ENCODE measurements at regions not wholly inside any gene's neighbourhood (a gene's known extent, or its start where the extent isn't known, plus 50 kb on each side); places are given as distances from the start of the nearest gene placed in this dataset.

DNA sequence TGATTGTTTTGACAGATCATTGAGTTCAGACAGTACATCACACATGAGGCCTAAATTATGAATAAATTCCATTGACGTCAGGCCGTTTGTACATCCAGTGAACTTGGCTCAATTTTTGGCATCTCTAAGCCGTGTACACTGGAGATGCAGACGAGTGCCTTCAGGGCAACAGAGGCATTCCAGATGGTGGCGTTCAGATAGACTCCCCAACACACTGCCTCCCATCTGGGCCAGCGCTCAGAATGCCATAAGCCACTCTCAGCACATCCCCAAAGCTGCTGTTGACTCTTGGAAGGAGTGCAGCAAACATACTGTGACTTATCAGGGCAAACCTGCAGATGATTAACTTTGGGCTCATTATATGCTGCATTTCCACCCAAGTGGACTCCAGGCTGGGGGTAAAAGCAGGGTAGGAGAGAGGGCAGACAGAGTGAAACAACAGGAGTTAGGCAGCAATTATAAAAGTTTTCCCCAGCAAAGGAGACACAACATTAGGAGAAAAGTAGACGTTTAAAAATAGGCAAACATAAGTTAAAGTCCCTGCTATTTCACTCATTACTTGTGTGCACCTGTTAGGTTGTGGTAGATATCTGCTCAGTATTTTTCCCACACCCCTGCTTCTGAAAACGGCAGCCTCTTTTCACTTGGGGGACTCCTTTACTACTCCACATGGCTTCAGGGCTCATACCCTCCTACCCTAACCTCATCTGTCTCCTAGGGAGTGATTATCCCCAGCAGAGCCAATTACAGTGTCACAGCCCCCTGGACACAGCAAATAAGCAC, 60.2 kb upstream of the PDE3B start:
- CTCF ChIA-PET (ENCODE audit: unreplicated experiment), result no interaction called here
- no peak overlapping the region for H3K4me2 ChIP-seq (ENCODE audit: low read length)
- no peak overlapping the region for H3K27ac ChIP-seq (ENCODE audit: low read depth, low read length, poor library complexity, severe bottlenecking)
- no peaks in the 10 kb centered on the region for H3K79me2 ChIP-seq (ENCODE audit: insufficient read depth, low read depth, low read length)
- POLR2A ChIA-PET, result interaction anchor here (0.5 to 0.8 kb wide), 2 partner anchors 10 to 17 kb away, joined by 3 to 4 read pairs; no protein-coding TSS in a partner anchor
- 0 out of 2 replicates have a peak overlapping the region, but pooled peaks have one; percentile 10 for H2AFZ ChIP-seq (ENCODE audit: low read length)
- peaks cover 7% of the 10 kb centered on the region for H3K4me1 ChIP-seq (ENCODE audit: insufficient read depth, low read length, poor library complexity, severe bottlenecking)
- 0 out of 2 replicates have a peak, but pooled peaks cover 4% of the 10 kb centered on the region for H3K36me3 ChIP-seq (ENCODE audit: insufficient read depth, low read length)
- no peak for TF ChIP-seq EZH2phosphoT487 (IDR thresholded peaks at IDR 0.05; ENCODE audit: borderline replicate concordance, low read depth, low read length)
- TF ChIP-seq, protein P1, sequence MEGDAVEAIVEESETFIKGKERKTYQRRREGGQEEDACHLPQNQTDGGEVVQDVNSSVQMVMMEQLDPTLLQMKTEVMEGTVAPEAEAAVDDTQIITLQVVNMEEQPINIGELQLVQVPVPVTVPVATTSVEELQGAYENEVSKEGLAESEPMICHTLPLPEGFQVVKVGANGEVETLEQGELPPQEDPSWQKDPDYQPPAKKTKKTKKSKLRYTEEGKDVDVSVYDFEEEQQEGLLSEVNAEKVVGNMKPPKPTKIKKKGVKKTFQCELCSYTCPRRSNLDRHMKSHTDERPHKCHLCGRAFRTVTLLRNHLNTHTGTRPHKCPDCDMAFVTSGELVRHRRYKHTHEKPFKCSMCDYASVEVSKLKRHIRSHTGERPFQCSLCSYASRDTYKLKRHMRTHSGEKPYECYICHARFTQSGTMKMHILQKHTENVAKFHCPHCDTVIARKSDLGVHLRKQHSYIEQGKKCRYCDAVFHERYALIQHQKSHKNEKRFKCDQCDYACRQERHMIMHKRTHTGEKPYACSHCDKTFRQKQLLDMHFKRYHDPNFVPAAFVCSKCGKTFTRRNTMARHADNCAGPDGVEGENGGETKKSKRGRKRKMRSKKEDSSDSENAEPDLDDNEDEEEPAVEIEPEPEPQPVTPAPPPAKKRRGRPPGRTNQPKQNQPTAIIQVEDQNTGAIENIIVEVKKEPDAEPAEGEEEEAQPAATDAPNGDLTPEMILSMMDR (conservative IDR thresholded peaks at IDR 0.05; ENCODE audit: low read length), result no peak
- H3K9me2 ChIP-seq (ENCODE audit: insufficient read depth, low read length), result no peaks in the 10 kb centered on the region
- H3K4me3 ChIP-seq (ENCODE audit: low read depth, low read length, poor library complexity, severe bottlenecking), result no peak overlapping the region
- BruUV-seq (replicated peaks), result no TSS peak
- no peak for DNase-seq (ENCODE audit: low spot score)
- peaks cover 4% of the 10 kb centered on the region; the same call in 1 of the 2 replicates for H3K9me3 ChIP-seq (ENCODE audit: low read length)
- no peaks in the 10 kb centered on the region for H4K20me1 ChIP-seq (ENCODE audit: insufficient read depth, low read length)
- intact Hi-C loops (cut with micrococcal nuclease; ENCODE audit: unreplicated experiment), result no loop called here

DNA sequence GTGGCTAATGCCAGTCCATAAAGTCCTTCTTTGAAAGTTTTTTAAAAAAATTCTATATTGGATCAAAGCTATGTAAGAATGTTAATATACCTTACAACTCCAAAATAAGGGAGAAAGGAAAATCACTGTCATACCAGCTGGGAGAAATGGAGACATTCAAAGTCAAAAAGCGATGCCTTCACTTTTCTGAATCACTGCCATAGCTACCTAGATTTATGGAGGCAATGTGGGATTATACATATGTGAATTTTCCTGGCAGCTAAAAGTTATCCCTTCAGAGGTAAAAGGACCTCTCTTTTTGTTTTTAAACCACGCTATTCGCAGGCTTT, 59.6 kb upstream of the PDE3B start:
- no peak overlapping the region for H3K4me3 ChIP-seq (ENCODE audit: low read depth, low read length, poor library complexity, severe bottlenecking)
- intact Hi-C loops (cut with micrococcal nuclease; ENCODE audit: unreplicated experiment), result no loop called here
- H3K4me1 ChIP-seq (ENCODE audit: insufficient read depth, low read length, poor library complexity, severe bottlenecking), result peaks cover 2% of the 10 kb centered on the region
- no peak overlapping the region for H3K4me2 ChIP-seq (ENCODE audit: low read length)
- 0 out of 2 replicates have a peak, but pooled peaks cover 3% of the 10 kb centered on the region for H3K36me3 ChIP-seq (ENCODE audit: insufficient read depth, low read length)
- no peak overlapping the region for H3K27ac ChIP-seq (ENCODE audit: low read depth, low read length, poor library complexity, severe bottlenecking)
- H3K9me2 ChIP-seq (ENCODE audit: insufficient read depth, low read length), result no peaks in the 10 kb centered on the region
- no peaks in the 10 kb centered on the region for H3K79me2 ChIP-seq (ENCODE audit: insufficient read depth, low read depth, low read length)
- ChIA-PET CTCF (ENCODE audit: unreplicated experiment) (no interaction called here), POLR2A (interaction anchor here (0.6 kb wide), 1 partner anchor 81 kb away, joined by 3 read pairs; no protein-coding TSS in a partner anchor)
- no peak for TF ChIP-seq EZH2phosphoT487 (IDR thresholded peaks at IDR 0.05; ENCODE audit: borderline replicate concordance, low read depth, low read length)
- TF ChIP-seq, protein P1 (conservative IDR thresholded peaks at IDR 0.05; ENCODE audit: low read length), result no peak
- no TSS peak for BruUV-seq (replicated peaks)
- H4K20me1 ChIP-seq (ENCODE audit: insufficient read depth, low read length), result no peaks in the 10 kb centered on the region
- DNase-seq (ENCODE audit: low spot score), result no peak
- H3K9me3 ChIP-seq (ENCODE audit: low read length), result peaks cover 2% of the 10 kb centered on the region; the same call in 1 of the 2 replicates
- no peak overlapping the region for H2AFZ ChIP-seq (ENCODE audit: low read length)

DNA sequence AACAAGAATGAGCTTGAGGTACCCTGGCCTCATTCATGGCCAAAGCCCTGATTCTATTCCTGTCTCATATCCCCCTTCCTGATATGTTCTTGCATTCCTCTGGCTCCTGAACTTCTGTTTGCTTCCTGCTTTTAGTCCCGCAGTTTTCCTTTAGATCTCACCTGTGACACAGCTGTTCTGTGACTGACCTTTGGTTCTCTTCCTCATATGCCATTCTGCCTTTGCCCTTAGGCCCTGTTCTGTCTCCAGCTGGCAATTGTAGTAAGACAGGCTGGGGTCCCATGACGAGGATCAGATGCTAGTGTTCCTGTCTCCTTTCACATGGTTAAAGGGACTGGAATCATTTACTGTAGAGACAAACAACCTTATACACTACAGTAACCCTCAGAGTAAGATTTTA, 59.0 kb upstream of the PDE3B start:
- intact Hi-C loops (cut with micrococcal nuclease; ENCODE audit: unreplicated experiment), result no loop called here
- no TSS peak for BruUV-seq (replicated peaks)
- H3K79me2 ChIP-seq (ENCODE audit: insufficient read depth, low read depth, low read length), result no peaks in the 10 kb centered on the region
- H3K27ac ChIP-seq (ENCODE audit: low read depth, low read length, poor library complexity, severe bottlenecking), result no peak overlapping the region
- no peak overlapping the region for H2AFZ ChIP-seq (ENCODE audit: low read length)
- POLR2A ChIA-PET, result interaction anchor here (0.6 to 1.3 kb wide), 2 partner anchors 19 to 82 kb away, joined by 3 to 4 read pairs; no protein-coding TSS in a partner anchor
- DNase-seq (ENCODE audit: low spot score), result no peak
- no peaks in the 10 kb centered on the region for H3K4me1 ChIP-seq (ENCODE audit: insufficient read depth, low read length, poor library complexity, severe bottlenecking)
- H3K9me2 ChIP-seq (ENCODE audit: insufficient read depth, low read length), result no peaks in the 10 kb centered on the region
- H4K20me1 ChIP-seq (ENCODE audit: insufficient read depth, low read length), result no peaks in the 10 kb centered on the region
- no peak overlapping the region for H3K4me2 ChIP-seq (ENCODE audit: low read length)
- TF ChIP-seq, protein P1 (conservative IDR thresholded peaks at IDR 0.05; ENCODE audit: low read length), result no peak
- no peaks in the 10 kb centered on the region for H3K9me3 ChIP-seq (ENCODE audit: low read length)
- CTCF ChIA-PET (ENCODE audit: unreplicated experiment), result no interaction called here
- no peaks in the 10 kb centered on the region for H3K36me3 ChIP-seq (ENCODE audit: insufficient read depth, low read length)
- no peak overlapping the region for H3K4me3 ChIP-seq (ENCODE audit: low read depth, low read length, poor library complexity, severe bottlenecking)

Data from OCI-LY7 (cell line).